Erythroblast (primary cell): ENCODE measurements at regions not wholly inside any gene's neighbourhood (a gene's known extent, or its start where the extent isn't known, plus 50 kb on each side); places are given as distances from the start of the nearest gene placed in this dataset.

Experiments used
- GATA1 ChIP-seq: IDR thresholded peaks from 2 replicates; pipeline ENCODE4 v1.6.1; 2011; ENCODE audit warnings: low read depth, mild to moderate bottlenecking, control low read depth, low read length, moderate library complexity
- POLR2A ChIP-seq: IDR thresholded peaks from 2 replicates; pipeline ENCODE4 v1.6.1; 2011; ENCODE audit warnings: mild to moderate bottlenecking, low read length

- TF ChIP-seq POLR2A (no peak), GATA1 (no peak)
These were observed 288.0 kb downstream of the IZUMO3 start for GRCh38 chr9:24257726-24258125.
